ENCODE measurements at regions not wholly inside any gene's neighbourhood (a gene's known extent, or its start where the extent isn't known, plus 50 kb on each side); places are given as distances from the start of the nearest gene placed in this dataset.
"Not testable (repeated sequence)": the region's sequence is repeated elsewhere in the genome, so short reads cannot be mapped to it uniquely, and the experiment has no call there.

- H3K4me3 ChIP-seq (ENCODE audit: low read length) = no peak overlapping the region
- no peak for DNase-seq (ENCODE audit: low read depth, low spot score)
Measured at GRCh38 chr6:106857771-106858652, 116.5 kb downstream of the CD24 start.

GRCh38 chr6:106857310-106857709, 117.2 kb downstream of the CD24 start:
- not testable (repeated sequence) for H3K4me3 ChIP-seq (ENCODE audit: low read length); DNase-seq (ENCODE audit: low read depth, low spot score)

- DNase-seq (ENCODE audit: low read depth, low spot score) = no peak
- H3K4me3 ChIP-seq (ENCODE audit: low read length) = no peak overlapping the region
Measured at GRCh38 chr6:106856227-106856874, 118.2 kb downstream of the CD24 start.

GRCh38 chr6:106855117-106855516, 119.4 kb downstream of the CD24 start:
- H3K4me3 ChIP-seq (ENCODE audit: low read length) = no peak overlapping the region
- DNase-seq (ENCODE audit: low read depth, low spot score) = no peak

GRCh38 chr6:106849676-106850332, 124.7 kb downstream of the CD24 start:
- DNase-seq (ENCODE audit: low read depth, low spot score) = no peak
- no peak overlapping the region for H3K4me3 ChIP-seq (ENCODE audit: low read length)

GRCh38 chr6:106849120-106849519, 125.4 kb downstream of the CD24 start:
- no peak overlapping the region for H3K4me3 ChIP-seq (ENCODE audit: low read length)
- no peak for DNase-seq (ENCODE audit: low read depth, low spot score)

- no peak for DNase-seq (ENCODE audit: low read depth, low spot score)
- H3K4me3 ChIP-seq (ENCODE audit: low read length) = no peak overlapping the region
Measured at GRCh38 chr6:106847116-106847515, 127.4 kb downstream of the CD24 start.

- DNase-seq (ENCODE audit: low read depth, low spot score) = no peak
- no peak overlapping the region for H3K4me3 ChIP-seq (ENCODE audit: low read length)
Measured at GRCh38 chr6:106844930-106845329, 129.6 kb downstream of the CD24 start.

GRCh38 chr6:106832766-106833510, 141.6 kb downstream of the CD24 start:
- DNase-seq (ENCODE audit: low read depth, low spot score) = no peak

GRCh38 chr6:106830930-106831329, 143.6 kb downstream of the CD24 start:
- DNase-seq (ENCODE audit: low read depth, low spot score) = no peak
- no peak overlapping the region for H3K4me3 ChIP-seq (ENCODE audit: low read length)

More at GRCh38 chr6:106832766-106833510, 141.6 kb downstream of the CD24 start:
- H3K4me3 ChIP-seq (ENCODE audit: low read length) = no peak overlapping the region

GRCh38 chr6:106829451-106829850, 145.1 kb downstream of the CD24 start:
- DNase-seq (ENCODE audit: low read depth, low spot score) = no peak
- no peak overlapping the region for H3K4me3 ChIP-seq (ENCODE audit: low read length)

- DNase-seq (ENCODE audit: low read depth, low spot score) = no peak
- H3K4me3 ChIP-seq (ENCODE audit: low read length) = no peak overlapping the region
Measured at GRCh38 chr6:106827081-106827480, 147.4 kb downstream of the CD24 start.

GRCh38 chr6:106825156-106825555, 149.4 kb downstream of the CD24 start:
- H3K4me3 ChIP-seq (ENCODE audit: low read length) = no peak overlapping the region
- DNase-seq (ENCODE audit: low read depth, low spot score) = no peak

GRCh38 chr6:106823732-106824351, 150.7 kb downstream of the CD24 start:
- no peak for DNase-seq (ENCODE audit: low read depth, low spot score)
- H3K4me3 ChIP-seq (ENCODE audit: low read length) = no peak overlapping the region

- no peak for DNase-seq (ENCODE audit: low read depth, low spot score)
Measured at GRCh38 chr6:106823058-106823457, 151.5 kb downstream of the CD24 start.

GRCh38 chr6:106820412-106820852, 154.1 kb downstream of the CD24 start:
- H3K4me3 ChIP-seq (ENCODE audit: low read length) = no peak overlapping the region
- DNase-seq (ENCODE audit: low read depth, low spot score) = no peak

More at GRCh38 chr6:106823058-106823457, 151.5 kb downstream of the CD24 start:
- no peak overlapping the region for H3K4me3 ChIP-seq (ENCODE audit: low read length)

GRCh38 chr6:106811088-106811686, 163.3 kb downstream of the CD24 start:
- DNase-seq (ENCODE audit: low read depth, low spot score) = no peak
- H3K4me3 ChIP-seq (ENCODE audit: low read length) = no peak overlapping the region

- H3K4me3 ChIP-seq (ENCODE audit: low read length) = no peak overlapping the region
- DNase-seq (ENCODE audit: low read depth, low spot score) = no peak
Measured at GRCh38 chr6:106808758-106809157, 165.8 kb downstream of the CD24 start.
